Embryonic facial prominence (tissue), 1 donor: ENCODE measurements at regions not wholly inside any gene's neighbourhood (a gene's known extent, or its start where the extent isn't known, plus 50 kb on each side); places are given as distances from the start of the nearest gene placed in this dataset.
"Not testable (repeated sequence)": the region's sequence is repeated elsewhere in the genome, so short reads cannot be mapped to it uniquely, and the experiment has no call there.

ENCODE experiments used
- DNase-seq: peaks from one replicate; pipeline ENCODE4 v3.0.0-alpha.2; 2016; ENCODE audit errors: extremely low spot score

- no peak for DNase-seq
Measured at GRCh38 chr1:38505944-38506343, 353.6 kb downstream of the RRAGC start.

GRCh38 chr1:38502758-38503157 lies 356.8 kb downstream of the RRAGC start:
- no peak for DNase-seq

GRCh38 chr1:38500891-38501290 lies 358.7 kb downstream of the RRAGC start:
- DNase-seq, result no peak

- DNase-seq, result no peak
Measured at GRCh38 chr1:38500352-38500751, 359.2 kb downstream of the RRAGC start.

- DNase-seq, result no peak
Measured at GRCh38 chr1:38498686-38499085, 360.9 kb downstream of the RRAGC start.

GRCh38 chr1:38497921-38498656 lies 361.5 kb downstream of the RRAGC start:
- no peak for DNase-seq

- DNase-seq, result not testable (repeated sequence)
Measured at GRCh38 chr1:38493306-38493705, 366.3 kb downstream of the RRAGC start.

GRCh38 chr1:38489844-38490270 lies 369.7 kb downstream of the RRAGC start:
- no peak for DNase-seq

- DNase-seq, result no peak
Measured at GRCh38 chr1:38488162-38488898, 371.2 kb downstream of the RRAGC start.

GRCh38 chr1:38487396-38487795 lies 372.2 kb downstream of the RRAGC start:
- DNase-seq, result no peak

- DNase-seq, result no peak
Measured at GRCh38 chr1:38486085-38486484, 373.5 kb downstream of the RRAGC start.

- no peak for DNase-seq
Measured at GRCh38 chr1:38481871-38482826, 377.4 kb downstream of the RRAGC start.

- not testable (repeated sequence) for DNase-seq
Measured at GRCh38 chr1:38479662-38480061, 379.9 kb downstream of the RRAGC start.

GRCh38 chr1:38477811-38478210 lies 381.8 kb downstream of the RRAGC start:
- DNase-seq, result no peak

- DNase-seq, result no peak
Measured at GRCh38 chr1:38476850-38477178, 382.8 kb downstream of the RRAGC start.

- no peak for DNase-seq
Measured at GRCh38 chr1:38476111-38476849, 383.3 kb downstream of the RRAGC start.

- DNase-seq, result no peak
Measured at GRCh38 chr1:38475624-38476005, 384.0 kb downstream of the RRAGC start.

- DNase-seq, result no peak
Measured at GRCh38 chr1:38474738-38475623, 384.6 kb downstream of the RRAGC start.

- no peak for DNase-seq
Measured at GRCh38 chr1:38466487-38466886, 393.1 kb downstream of the RRAGC start.

GRCh38 chr1:38465460-38465859 lies 394.1 kb downstream of the RRAGC start:
- no peak for DNase-seq
